ENCODE measurements at regions not wholly inside any gene's neighbourhood (a gene's known extent, or its start where the extent isn't known, plus 50 kb on each side); places are given as distances from the start of the nearest gene placed in this dataset.
"Not testable (repeated sequence)": the region's sequence is repeated elsewhere in the genome, so short reads cannot be mapped to it uniquely, and the experiment has no call there.

DNA sequence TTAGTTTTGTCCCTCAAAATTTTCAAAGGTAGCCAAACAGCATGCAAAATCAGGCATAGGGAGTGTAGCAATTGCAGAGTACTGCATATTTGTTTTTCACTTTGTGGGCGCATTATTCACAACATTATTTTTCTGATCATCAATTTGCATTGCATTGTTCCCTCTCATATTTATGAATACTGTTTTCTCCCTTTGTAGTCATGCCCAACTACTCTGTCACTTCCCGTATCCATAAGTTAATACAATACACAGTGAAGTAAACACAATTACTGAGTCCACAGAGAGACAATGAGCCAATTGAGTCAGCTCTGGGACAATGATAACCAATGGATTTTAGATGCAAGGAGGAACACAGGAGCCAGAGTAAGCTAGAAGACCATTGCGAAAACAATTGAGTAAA is 944.0 kb upstream of the ADGRL4 start:
- no peak for DNase-seq (ENCODE audit: low read depth)

DNA sequence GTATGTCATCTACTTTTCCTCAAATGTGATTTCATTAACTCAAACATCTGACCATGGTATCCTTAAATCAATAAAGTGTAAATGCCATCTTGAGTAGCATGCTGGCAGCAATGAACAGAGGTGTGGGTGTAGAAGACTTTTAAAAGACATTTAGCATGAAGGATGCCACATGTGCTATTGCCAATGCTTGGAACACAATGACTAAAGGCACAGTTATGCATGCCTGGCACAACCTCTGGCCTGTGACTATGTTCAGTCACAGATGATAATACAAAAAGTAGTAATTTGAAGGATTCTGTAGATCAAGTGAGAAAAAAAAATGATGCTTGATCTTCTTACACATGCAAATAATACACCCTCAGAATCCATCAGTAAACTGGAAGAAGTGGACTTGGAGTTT is 938.9 kb upstream of the ADGRL4 start:
- no peak for DNase-seq (ENCODE audit: low read depth)

DNA sequence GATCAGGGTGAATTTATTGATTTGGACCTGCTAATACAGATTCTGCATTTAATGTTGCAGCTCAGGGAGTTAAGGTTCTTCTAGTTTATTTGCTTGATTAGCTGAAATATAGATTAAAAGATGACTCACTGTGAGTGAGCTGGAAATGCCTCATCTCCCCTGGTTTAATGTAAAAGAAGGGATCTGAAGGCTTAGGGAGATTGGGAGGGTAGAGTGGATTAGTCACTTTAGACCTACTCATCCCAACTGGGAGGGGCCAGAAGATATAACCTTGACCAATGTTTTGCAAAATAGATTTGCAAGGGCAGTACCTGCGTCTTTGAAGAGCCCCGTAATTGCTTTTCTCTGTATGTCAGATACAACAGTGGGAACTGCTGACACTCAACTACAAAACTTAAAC is 922.8 kb upstream of the ADGRL4 start:
- no peak for DNase-seq (ENCODE audit: low read depth)

DNA sequence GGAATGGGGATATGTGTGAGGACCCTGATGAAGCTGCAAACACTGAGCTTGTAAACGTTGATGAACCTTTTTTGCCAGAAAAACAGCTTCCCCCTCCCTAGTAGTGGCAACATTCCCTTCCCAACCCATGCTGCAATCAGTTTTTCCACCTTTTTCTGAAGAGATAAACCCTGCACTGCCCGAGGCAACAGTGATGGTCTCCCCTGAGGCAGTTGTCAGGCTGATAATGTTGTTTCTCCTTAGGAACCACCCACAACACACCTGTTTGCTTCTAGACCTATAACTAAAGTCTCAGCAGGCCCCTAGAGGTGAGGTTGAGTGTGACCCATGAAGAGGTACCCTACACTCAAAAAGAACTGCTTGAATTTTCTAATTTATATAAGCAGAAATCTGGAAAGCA is 922.4 kb upstream of the ADGRL4 start:
- no peak for DNase-seq (ENCODE audit: low read depth)

DNA sequence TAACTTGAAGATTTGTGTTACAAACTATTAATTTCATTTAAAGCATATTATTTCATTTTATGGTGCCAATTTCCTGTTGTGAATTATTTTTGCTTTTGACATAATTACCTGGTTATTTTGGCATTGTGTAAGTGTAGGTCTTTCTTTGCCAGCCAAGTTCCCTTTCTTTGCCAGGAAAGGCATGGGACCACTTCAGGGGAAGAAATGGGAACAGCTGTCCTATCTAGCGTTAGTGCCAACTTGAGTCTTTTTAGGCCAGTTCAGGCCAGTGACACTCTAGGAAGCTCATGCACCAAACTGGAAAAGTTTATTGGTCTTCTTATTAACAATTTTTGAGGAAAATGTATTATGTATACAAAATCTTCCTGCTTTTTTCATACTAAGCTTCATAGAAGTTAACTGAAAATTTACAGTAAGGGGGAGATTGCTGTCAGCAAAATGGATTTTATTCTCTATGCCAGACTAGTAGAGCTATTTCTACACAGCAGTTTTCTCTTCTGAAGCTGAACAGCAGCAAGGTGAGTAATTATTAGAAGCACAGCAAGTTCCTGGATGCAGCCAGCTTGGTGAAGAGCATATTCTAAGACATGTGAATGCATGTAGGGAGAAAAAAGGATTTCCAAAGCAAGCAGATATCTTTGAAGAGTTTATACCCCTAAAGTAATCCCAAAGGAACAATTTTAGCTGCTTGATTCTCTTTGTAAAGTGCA is 914.6 kb upstream of the ADGRL4 start:
- DNase-seq (ENCODE audit: low read depth): no peak

DNA sequence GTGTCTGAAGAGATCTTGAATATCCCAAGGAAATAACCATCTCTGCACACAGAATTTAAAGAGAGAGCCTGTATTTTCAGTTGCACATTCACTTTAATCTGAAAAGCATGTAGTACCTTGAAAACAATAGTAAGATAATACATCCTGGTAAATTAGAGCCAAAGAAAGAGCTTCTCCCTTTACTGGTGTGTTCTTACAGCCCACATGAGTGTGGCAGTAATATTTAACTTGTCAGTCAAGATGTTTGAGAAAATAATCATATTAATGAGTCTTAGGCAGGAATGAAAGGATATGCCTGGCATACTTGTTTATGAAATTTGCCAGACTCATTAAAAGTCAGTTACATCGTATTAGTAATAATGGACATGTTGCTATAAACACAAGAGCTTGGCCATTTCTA is 908.4 kb upstream of the ADGRL4 start:
- no peak for DNase-seq (ENCODE audit: low read depth)

DNA sequence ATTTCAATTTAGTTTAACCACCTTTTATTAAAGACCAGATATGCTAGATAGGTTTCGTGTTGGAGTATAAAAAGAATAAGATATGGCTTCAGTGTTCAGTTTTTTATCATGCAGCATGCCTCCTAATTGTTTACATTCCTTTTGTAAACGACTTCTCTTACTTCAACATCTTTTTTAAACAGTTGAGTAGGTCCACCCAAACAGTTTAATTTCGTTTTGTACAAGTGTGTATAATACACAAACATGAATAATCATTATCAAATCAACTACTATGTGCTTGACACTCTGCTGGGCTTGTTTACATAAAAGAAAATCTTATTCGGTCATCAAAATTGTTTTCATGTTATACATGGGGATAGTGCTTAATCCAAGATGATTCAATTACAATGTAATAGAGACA is 906.3 kb upstream of the ADGRL4 start:
- no peak for DNase-seq (ENCODE audit: low read depth)

DNA sequence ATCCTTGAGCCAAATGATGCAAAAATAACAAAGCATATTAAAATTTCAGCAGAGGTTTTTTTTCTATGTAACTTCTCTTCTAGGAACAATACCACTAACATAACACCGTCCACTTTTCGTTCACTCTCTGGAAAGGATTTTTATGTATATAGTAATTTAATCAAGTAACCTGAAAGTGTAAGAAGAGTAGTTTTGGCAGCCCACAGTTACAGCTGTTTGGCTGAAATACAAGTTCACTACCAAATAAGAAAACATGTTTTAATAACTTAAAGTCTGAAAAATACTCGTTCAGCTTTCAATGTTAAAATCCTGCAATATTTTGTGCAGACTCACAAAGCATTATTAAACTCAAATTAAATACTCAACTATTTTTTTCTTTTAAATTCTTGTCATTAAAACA is 896.8 kb upstream of the ADGRL4 start:
- DNase-seq (ENCODE audit: low read depth): no peak

DNA sequence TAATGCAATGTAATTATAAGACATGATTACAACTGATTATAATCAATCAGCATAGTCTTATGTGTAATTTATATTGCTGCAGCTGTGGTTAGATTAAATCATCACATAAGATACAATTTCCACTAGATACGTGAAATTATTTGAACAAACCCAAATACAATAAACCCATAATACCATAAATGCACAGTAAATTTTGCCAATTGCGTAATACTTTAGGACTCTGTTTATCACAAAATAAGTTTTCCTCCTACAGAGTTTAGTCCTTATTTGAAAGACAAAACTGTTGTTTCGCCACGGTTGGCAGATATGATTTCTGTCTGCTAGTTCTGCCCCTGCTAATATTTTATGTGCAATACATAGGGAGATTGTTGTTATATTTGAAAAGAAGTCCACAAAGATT is 895.9 kb upstream of the ADGRL4 start:
- no peak for DNase-seq (ENCODE audit: low read depth)

DNA sequence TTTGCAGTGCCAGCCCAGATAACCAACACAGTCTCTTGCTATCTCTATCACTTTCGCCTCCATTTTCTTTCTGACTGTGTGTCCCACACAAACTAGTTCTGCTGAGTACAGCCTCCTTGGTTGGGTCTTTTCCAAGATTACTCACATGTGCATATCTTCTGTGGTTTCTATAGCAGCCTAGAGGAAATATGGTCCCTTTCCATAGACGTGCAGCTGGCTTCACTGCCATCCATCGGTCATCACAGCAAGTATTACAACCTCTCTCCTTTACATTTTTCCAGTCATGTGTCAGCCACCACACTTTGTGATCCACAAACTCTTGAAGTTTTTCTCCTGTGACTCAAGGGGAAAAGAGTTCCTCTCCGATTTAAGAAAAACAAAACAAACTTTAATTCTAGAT is 893.4 kb upstream of the ADGRL4 start:
- peak; percentile 85 for DNase-seq (ENCODE audit: low read depth)

DNA sequence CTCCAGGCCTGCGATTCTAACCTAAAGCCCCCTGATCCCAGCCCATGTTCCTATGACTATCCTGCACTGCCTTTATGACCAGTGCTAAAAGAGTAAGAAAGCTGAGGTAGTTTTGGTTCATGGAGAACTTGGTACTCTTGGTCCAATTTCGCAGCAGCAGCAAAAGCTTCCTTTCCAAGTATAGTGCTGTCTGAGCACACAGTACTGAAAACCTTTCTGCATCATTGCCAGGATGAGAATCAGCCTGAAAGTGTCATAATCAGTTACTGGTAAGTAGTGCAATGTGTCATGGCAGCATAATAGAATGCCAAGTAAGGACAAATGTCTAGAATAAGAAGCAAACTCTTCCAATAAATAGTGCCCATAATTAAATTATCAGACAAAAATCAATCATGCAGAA is 889.6 kb upstream of the ADGRL4 start:
- DNase-seq (ENCODE audit: low read depth): no peak

DNA sequence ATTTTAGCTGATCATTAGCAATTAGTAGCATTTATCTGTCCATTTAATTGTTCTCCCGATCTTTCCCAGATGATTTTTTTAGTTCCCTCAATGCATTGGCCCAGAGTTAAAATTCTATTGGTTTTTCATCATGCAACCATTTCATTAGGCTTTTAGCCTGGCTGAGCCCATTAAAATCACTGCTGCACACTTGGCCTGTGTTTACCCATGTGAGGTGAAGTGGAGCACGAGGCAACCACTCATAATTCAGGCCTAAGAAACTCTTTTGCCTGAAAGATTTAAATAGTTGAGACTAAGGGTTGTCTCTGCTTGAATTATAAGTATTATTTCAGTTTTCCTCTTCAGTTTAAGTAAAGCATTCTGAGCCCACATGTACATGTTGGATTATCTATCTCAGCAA is 889.0 kb upstream of the ADGRL4 start:
- DNase-seq (ENCODE audit: low read depth): no peak

DNA sequence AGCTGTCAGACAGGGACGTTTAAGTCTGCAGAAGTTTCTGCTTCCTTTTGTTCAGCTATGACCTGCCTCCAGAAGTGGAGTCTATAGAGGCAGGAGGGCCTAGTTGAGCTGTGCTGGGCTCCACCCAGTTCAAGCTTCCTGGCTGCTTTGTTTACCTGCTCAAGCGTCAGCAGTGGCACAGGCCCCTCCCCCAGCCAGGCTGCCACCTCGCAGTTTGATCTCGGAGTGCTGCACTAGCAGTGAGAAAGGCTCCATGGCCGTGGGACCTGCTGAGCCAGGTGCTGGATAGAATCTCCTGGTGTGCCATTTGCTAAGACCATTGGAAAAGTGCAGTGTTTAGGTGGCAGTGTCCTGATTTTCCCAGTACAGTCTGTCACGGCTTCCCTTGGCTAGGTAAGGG is 887.6 kb upstream of the ADGRL4 start:
- not testable (repeated sequence) for DNase-seq (ENCODE audit: low read depth)

DNA sequence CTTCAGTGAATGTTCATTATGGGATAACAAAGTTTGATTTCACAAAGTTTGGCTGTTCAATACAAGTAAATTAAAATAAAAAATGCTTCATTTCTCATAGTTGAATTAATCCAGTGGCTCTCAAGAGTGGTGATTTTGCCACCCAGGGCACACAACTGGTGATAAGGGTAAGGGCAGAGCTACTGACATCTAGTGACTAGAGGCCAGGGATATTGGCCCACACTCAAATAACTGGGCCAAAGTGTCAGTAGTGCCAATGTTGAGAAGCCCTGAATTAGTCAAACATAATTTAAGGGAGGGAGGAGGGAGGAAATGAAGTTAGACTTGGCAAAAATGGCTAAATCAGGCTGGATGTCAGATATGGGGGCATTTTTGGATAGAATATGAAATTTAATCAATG is 880.5 kb upstream of the ADGRL4 start:
- no peak for DNase-seq (ENCODE audit: low read depth)

DNA sequence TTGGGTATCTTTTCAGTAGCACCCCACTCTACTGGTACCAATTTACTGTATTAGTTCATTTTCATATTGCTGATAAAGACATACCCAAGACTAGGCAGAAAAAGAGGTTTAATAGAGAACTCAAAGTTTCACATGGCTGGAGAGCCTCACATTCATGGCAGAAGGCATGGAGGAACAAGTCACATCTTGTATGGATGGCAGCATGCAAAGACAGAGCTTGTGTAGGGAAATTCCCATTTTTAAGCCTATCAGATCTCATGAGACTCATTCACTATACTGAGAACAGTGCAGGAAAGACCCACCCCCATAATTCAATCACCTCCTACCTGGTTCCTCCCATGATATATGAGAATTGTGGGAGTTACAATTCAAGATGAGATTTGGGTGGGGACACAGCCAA is 878.6 kb upstream of the ADGRL4 start:
- DNase-seq (ENCODE audit: low read depth): no peak

DNA sequence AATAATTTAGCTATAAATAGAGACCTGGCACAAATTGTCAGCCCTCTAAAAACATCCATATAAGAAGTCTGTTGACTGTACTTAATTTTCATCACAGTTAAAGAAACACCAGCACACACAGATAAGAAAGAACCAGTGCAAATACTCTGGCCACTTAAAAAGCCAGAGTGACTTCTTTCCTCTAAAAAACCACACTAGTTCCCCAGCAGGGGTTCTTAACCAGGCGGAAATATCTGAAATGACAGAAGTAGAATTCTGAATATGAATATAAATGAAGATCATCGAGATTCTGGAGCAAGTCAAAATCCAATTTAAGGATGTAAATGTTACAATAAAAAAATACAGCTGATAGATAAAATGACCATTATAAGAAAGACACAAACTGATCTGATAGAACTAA is 870.6 kb upstream of the ADGRL4 start:
- no peak for DNase-seq (ENCODE audit: low read depth)

DNA sequence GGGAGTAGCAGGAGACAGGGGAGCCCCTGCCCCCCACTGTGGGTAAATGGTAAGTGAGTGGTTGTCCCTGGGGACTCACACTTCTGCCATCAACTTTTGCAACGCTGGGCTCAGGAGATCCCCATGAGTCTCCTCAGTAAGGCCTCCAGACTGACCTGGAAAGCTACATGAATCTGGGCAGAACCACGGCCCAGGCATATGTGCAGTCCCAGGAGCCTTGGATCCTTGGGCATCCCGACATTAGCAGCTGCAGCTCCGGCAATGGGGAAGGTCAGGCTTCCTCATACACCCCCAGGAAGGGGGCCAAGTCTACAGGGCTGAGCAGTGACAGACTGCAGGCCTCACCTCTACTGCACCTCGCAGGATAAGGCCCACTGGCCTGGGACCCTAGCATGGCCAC is 868.7 kb upstream of the ADGRL4 start:
- DNase-seq (ENCODE audit: low read depth): no peak

DNA sequence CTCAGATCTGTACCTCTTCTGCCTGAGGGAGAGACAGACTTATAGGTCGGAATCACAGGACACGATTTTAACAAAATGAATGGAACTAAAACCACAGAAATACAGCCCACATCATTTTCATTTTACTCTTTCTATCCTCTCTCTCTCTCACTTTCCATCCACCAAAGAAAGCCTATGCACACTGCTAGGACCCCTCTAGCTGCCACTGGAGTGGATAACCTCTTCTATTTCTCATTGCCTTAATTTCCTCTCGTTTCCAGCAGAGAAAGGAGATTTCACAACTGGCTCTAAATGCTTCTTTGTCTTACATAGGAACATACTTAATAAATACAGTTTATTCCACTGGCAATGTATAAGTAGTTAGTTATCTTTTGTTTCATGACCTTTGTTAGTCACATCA is 867.8 kb upstream of the ADGRL4 start:
- DNase-seq (ENCODE audit: low read depth): no peak

DNA sequence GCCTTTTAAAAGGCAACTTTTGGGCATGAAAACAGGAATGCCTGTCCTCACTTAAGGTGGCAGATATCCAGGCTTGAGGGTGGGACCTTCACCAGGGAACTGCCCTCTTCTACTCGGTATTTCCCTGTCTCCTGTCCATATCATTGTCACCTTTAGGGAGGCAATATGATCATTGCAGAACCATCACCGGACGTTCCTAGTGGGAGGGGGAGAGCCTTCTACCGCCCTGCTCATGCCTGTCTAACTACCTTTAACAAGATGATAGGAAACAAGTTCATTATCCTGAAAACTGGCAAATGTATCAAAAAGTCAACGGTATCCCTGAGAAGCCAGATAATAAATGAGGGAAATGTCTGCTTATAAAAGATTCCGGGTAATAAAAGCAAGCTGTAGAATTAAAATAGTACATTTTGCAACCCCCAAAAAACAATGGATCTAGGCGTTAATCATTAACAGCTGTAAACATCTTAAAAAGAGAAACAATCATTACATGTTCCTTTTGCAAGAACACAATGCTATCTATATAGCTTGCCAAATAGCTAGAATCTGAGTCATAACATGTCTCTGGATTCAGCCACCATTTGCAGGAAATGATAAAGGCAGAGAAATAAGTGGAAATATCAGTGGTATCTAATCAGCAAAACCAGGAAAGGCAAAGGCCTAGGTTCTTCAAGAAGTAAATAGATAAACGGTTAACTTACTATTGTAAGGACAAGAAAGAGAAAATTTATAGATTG is 852.9 kb upstream of the ADGRL4 start:
- DNase-seq (ENCODE audit: low read depth): no peak

DNA sequence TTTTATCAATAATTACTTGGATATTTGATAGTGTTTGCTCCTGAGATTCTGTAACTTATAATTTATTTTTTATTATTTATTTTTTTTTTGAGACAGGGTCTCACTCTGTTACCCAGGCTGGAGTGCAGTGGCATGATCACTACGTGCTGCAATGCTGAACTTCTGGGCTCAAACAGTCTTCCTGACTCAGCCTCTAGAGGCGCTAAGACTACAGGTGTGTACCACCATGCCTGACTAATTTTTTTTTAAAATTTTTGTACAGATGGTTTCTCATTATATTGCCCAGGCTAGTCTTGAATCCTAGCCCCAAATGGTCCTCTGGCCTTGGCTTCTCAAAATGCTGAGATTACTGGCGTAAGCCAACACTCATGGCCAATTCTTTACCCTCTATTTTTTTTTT is 845.5 kb upstream of the ADGRL4 start:
- DNase-seq (ENCODE audit: low read depth): no peak

DNA sequence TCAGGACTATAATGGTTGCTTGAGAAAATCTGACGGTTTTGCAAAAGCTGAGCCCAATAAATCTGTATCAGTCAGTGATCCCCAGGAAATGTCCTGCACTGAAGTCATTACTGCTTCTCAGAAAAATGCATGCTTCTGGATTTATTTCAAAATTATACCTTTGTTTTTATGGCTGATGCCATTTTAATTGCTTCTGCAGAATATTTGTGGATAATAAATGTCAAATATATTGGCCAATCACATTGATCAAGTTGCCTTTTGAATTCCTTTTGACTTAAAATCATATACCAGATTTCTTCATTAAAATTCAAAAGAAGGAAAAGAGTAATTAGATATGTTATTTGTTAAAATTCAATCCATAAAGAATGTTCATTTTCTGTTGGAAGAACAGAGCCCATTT is 842.9 kb upstream of the ADGRL4 start:
- no peak for DNase-seq (ENCODE audit: low read depth)

DNA sequence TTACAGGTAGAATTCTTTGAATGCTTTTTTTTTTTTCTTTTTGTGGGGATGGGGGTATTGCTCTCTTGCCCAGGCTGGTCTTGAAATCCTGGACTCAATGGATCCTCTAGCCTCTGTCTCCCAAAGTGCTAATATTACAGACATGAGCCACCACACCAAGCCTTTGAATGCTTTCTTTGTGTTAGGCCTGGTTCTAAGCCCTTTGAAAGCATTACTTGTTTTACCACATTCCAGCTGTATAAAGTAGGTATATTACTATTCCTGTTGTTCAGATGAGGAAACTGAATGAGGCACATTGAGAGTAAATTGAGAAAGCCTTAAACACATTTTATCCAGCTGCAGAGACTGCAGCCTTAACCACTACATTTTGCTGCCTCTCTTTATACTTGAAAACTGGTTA is 841.8 kb upstream of the ADGRL4 start:
- DNase-seq (ENCODE audit: low read depth): no peak

DNA sequence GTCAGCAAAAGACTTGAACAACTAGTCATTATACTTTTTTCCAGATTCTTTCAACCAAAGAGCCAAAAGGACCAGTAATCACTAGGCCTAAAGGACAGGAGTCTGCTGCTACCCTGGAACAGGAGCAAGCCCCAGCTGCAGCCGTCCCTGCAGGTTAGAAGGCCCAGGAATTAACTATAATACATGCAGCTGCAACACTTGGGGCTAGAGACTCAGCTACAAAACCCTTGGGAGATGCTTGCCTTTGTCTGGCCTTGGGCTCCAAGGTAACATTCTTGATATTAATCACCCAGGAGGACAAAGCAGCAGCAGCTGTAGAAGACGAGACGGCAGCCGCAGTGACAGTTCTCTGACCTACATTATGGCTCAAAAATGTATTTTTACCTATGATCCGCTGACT is 841.2 kb upstream of the ADGRL4 start:
- DNase-seq (ENCODE audit: low read depth): no peak

DNA sequence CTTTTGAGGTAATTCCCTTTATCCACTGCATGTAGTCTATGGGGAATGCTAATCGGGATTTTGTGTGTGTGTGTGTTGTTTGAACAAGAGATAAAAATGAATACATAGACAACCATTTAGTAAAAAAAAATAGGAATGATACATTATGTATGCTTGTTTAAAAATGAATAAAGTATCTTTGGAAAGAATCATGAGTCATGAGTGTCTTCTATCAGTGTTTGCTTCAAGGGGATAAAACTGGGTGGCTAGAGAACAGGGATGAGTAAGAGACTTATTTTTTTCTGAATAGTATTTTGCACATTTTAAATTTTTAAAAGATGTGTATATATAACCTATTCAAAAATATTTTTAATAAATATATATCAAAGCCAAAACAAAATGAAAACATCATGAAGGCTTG is 839.4 kb upstream of the ADGRL4 start:
- peak; percentile 3 for DNase-seq (ENCODE audit: low read depth)

Data from stromal cell of bone marrow (primary cell).